KMS-11 (cell line): ENCODE measurements at regions not wholly inside any gene's neighbourhood (a gene's known extent, or its start where the extent isn't known, plus 50 kb on each side); places are given as distances from the start of the nearest gene placed in this dataset.

Experiments
- H2AFZ ChIP-seq: fragments of 200-600 bp; sonication (generic); 2 replicates; pipeline ENCODE4 v1.6.1; 2016; ENCODE audit warnings: antibody characterized with exemption, mixed run types, low read depth
- H3K27ac ChIP-seq: fragments of 200-600 bp; sonication (generic); 2 replicates; pipeline ENCODE4 v1.6.1; 2016; ENCODE audit warnings: mild to moderate bottlenecking, mixed run types
- H3K27me3 ChIP-seq: fragments of 200-600 bp; sonication (generic); 2 replicates; pipeline ENCODE4 v1.6.1; 2017; ENCODE audit warnings: mild to moderate bottlenecking, low read depth, mixed run types, moderate library complexity; ENCODE audit not compliant: insufficient read depth
- H3K36me3 ChIP-seq: fragments of 200-600 bp; sonication (generic); 2 replicates; pipeline ENCODE4 v1.6.1; 2017; ENCODE audit warnings: mild to moderate bottlenecking, mixed run types; ENCODE audit not compliant: insufficient read depth
- H3K4me1 ChIP-seq: fragments of 200-600 bp; sonication (generic); 2 replicates; pipeline ENCODE4 v1.6.1; 2016; ENCODE audit warnings: mild to moderate bottlenecking, low read depth, mixed run types; ENCODE audit not compliant: poor library complexity, severe bottlenecking
- H3K4me2 ChIP-seq: fragments of 200-600 bp; sonication (generic); 2 replicates; pipeline ENCODE4 v1.7.0; 2016; ENCODE audit warnings: mild to moderate bottlenecking, mixed run types
- H3K4me3 ChIP-seq: fragments of 200-600 bp; sonication (generic); IDR thresholded peaks from 2 replicates; pipeline ENCODE4 v1.6.1; 2017; ENCODE audit warnings: low read depth, low read length, mixed read lengths; ENCODE audit not compliant: insufficient read depth
- H3K79me2 ChIP-seq: fragments of 200-600 bp; sonication (generic); 2 replicates; pipeline ENCODE4 v1.6.1; 2016; ENCODE audit warnings: low read depth, mixed run types; ENCODE audit not compliant: insufficient read depth
- H3K9ac ChIP-seq: fragments of 200-600 bp; sonication (generic); 2 replicates; pipeline ENCODE4 v1.6.1; 2016; ENCODE audit warnings: mild to moderate bottlenecking, mixed run types
- H4K20me1 ChIP-seq: fragments of 200-600 bp; sonication (generic); 2 replicates; pipeline ENCODE4 v1.6.1; 2016; ENCODE audit warnings: mild to moderate bottlenecking, mixed run types; ENCODE audit not compliant: insufficient read depth
- CTCF ChIP-seq: fragments of 200-600 bp; sonication (generic); conservative IDR thresholded peaks from 2 replicates; pipeline ENCODE4 v1.6.1; 2017; ENCODE audit warnings: low read depth, mild to moderate bottlenecking, antibody characterized with exemption, low read length, moderate library complexity, mixed read lengths

GRCh38 chr11:19578871-19579270 is 133.8 kb upstream of the NAV2 start:
- no peak overlapping the region for H2AFZ ChIP-seq
- H4K20me1 ChIP-seq = no peaks in the 10 kb centered on the region
- H3K27me3 ChIP-seq = no peaks in the 10 kb centered on the region
- no peak overlapping the region for H3K4me2 ChIP-seq
- no peaks in the 10 kb centered on the region for H3K36me3 ChIP-seq
- H3K79me2 ChIP-seq = no peaks in the 10 kb centered on the region
- no peaks in the 10 kb centered on the region for H3K4me1 ChIP-seq
- TF ChIP-seq CTCF = no peak
- H3K4me3 ChIP-seq = no peak overlapping the region
- H3K27ac ChIP-seq = no peak overlapping the region
- H3K9ac ChIP-seq = no peak overlapping the region

GRCh38 chr11:19577976-19578619 is 134.5 kb upstream of the NAV2 start:
- Histone ChIP-seq H3K79me2 (no peaks in the 10 kb centered on the region), H3K27ac (no peak overlapping the region), H3K36me3 (no peaks in the 10 kb centered on the region), H3K4me1 (no peaks in the 10 kb centered on the region), H3K4me2 (no peak overlapping the region), H4K20me1 (no peaks in the 10 kb centered on the region), H3K9ac (no peak overlapping the region), H2AFZ (no peak overlapping the region), H3K4me3 (no peak overlapping the region), H3K27me3 (no peaks in the 10 kb centered on the region)
- no peak for TF ChIP-seq CTCF

- Histone ChIP-seq H3K27me3 (no peaks in the 10 kb centered on the region), H3K4me1 (no peaks in the 10 kb centered on the region), H4K20me1 (no peaks in the 10 kb centered on the region), H2AFZ (no peak overlapping the region), H3K79me2 (no peaks in the 10 kb centered on the region), H3K4me2 (no peak overlapping the region), H3K27ac (no peak overlapping the region), H3K4me3 (no peak overlapping the region), H3K36me3 (no peaks in the 10 kb centered on the region), H3K9ac (no peak overlapping the region)
- no peak for TF ChIP-seq CTCF
Observed at GRCh38 chr11:19577391-19577975, 135.2 kb upstream of the NAV2 start.

- H3K27me3 ChIP-seq = no peaks in the 10 kb centered on the region
- no peak overlapping the region for H3K4me2 ChIP-seq
- no peak for TF ChIP-seq CTCF
- H2AFZ ChIP-seq = no peak overlapping the region
- no peaks in the 10 kb centered on the region for H3K4me1 ChIP-seq
- no peak overlapping the region for H3K4me3 ChIP-seq
- no peaks in the 10 kb centered on the region for H4K20me1 ChIP-seq
- no peaks in the 10 kb centered on the region for H3K36me3 ChIP-seq
- no peak overlapping the region for H3K27ac ChIP-seq
- H3K9ac ChIP-seq = no peak overlapping the region
- H3K79me2 ChIP-seq = no peaks in the 10 kb centered on the region
Observed at GRCh38 chr11:19576903-19577302, 135.7 kb upstream of the NAV2 start.
